Fibroblast of lung (primary cell): ENCODE measurements at regions not wholly inside any gene's neighbourhood (a gene's known extent, or its start where the extent isn't known, plus 50 kb on each side); places are given as distances from the start of the nearest gene placed in this dataset.

Source experiments
- DNase-seq, 2 donors: peaks; one replicate each; pipeline versions ENCODE4 v3.0.0 to v3.0.0-alpha.2; 2010; ENCODE audit warnings: low read depth in 2 of 2
- H2AFZ ChIP-seq: 2 replicates; pipeline ENCODE4 v1.5.1; 2012; ENCODE audit warnings: low read length, control low read depth, inconsistent platforms
- H3K27ac ChIP-seq: 2 replicates; pipeline ENCODE4 v1.5.1; 2011; ENCODE audit warnings: low read length, control low read depth; ENCODE audit not compliant: insufficient read depth
- H3K27me3 ChIP-seq: 2 replicates; pipeline ENCODE4 v1.5.1; 2011; ENCODE audit warnings: mild to moderate bottlenecking, low read length; ENCODE audit not compliant: control insufficient read depth, insufficient read depth
- H3K36me3 ChIP-seq: 2 replicates; pipeline ENCODE4 v1.5.1; 2011; ENCODE audit warnings: low read length; ENCODE audit not compliant: control insufficient read depth, insufficient read depth
- H3K4me1 ChIP-seq: 2 replicates; pipeline ENCODE4 v1.5.1; 2011; ENCODE audit warnings: low read length; ENCODE audit not compliant: control insufficient read depth, insufficient read depth; ENCODE audit errors: extremely low read depth
- H3K4me2 ChIP-seq: 2 replicates; pipeline ENCODE4 v1.5.1; 2011; ENCODE audit warnings: low read length, control low read depth; ENCODE audit not compliant: insufficient read depth; ENCODE audit errors: extremely low read depth
- H3K4me3 ChIP-seq, 4 experiments: fragments of 200-600 bp in 1 of 4; sonication (generic) in 1 of 4; replicated peaks in 1 of 4; 2 replicates each; pipeline ENCODE4 v1.5.1; 2011 to 2016; ENCODE audit warnings: low read length in 4 of 4, low read depth in 3 of 4, mild to moderate bottlenecking in 3 of 4, control low read depth in 2 of 4, inconsistent platforms in 1 of 4, mixed read lengths in 1 of 4; ENCODE audit not compliant: insufficient read depth in 1 of 4; ENCODE audit errors: control extremely low read depth in 1 of 4
- H3K79me2 ChIP-seq: 2 replicates; pipeline ENCODE4 v1.5.1; 2012; ENCODE audit warnings: mild to moderate bottlenecking, low read length, inconsistent platforms; ENCODE audit not compliant: control insufficient read depth, insufficient read depth
- H3K9ac ChIP-seq: 2 replicates; pipeline ENCODE4 v1.5.1; 2011; ENCODE audit warnings: mild to moderate bottlenecking, low read length, control low read depth; ENCODE audit not compliant: insufficient read depth
- H3K9me3 ChIP-seq: 2 replicates; pipeline ENCODE4 v1.5.1; 2012; ENCODE audit warnings: low read depth, low read length; ENCODE audit not compliant: control insufficient read depth, insufficient read depth
- H4K20me1 ChIP-seq: 2 replicates; pipeline ENCODE4 v1.5.1; 2011; ENCODE audit warnings: low read length; ENCODE audit not compliant: control insufficient read depth, insufficient read depth; ENCODE audit errors: extremely low read depth
- CTCF ChIP-seq, 2 donors: IDR thresholded peaks in 1 of 2; conservative IDR thresholded peaks in 1 of 2; 1 replicate in 1 of 2; 2 replicates in 1 of 2; pipeline ENCODE4 v1.5.1; 2011 to 2012; ENCODE audit warnings: low read length in 2 of 2, control low read depth in 1 of 2, inconsistent platforms in 1 of 2, low read depth in 1 of 2, mild to moderate bottlenecking in 1 of 2
- EZH2 ChIP-seq: IDR thresholded peaks from 2 replicates; pipeline ENCODE4 v1.5.1; 2012; ENCODE audit warnings: low read length, control low read depth, mild to moderate bottlenecking; ENCODE audit errors: missing control alignments

- Histone ChIP-seq H3K27me3 (no peaks in the 10 kb centered on the region), H3K79me2 (no peaks in the 10 kb centered on the region), H3K9ac (no peak overlapping the region), H4K20me1 (no peaks in the 10 kb centered on the region), H3K36me3 (no peaks in the 10 kb centered on the region), H3K4me3 (no peak overlapping the region), H3K9me3 (no peaks in the 10 kb centered on the region), H3K27ac (no peak overlapping the region), H2AFZ (no peak overlapping the region), H3K4me2 (no peak overlapping the region), H3K4me1 (no peaks in the 10 kb centered on the region)
- TF ChIP-seq CTCF (conservative IDR thresholded peaks at IDR 0.05 in 1 of 2, IDR thresholded peaks at IDR 0.05 in 1 of 2; ENCODE audit: low read depth in 1 of 2, low read length in 2 of 2): no peak
- TF ChIP-seq EZH2: no peak
- DNase-seq: no peak
These were observed 108.3 kb upstream of the ABCB5 start for GRCh38 chr7:20507157-20507556.

GRCh38 chr7:20508109-20508508 is 107.4 kb upstream of the ABCB5 start:
- no peak overlapping the region for H2AFZ ChIP-seq
- no peak overlapping the region for H3K4me2 ChIP-seq
- H3K4me1 ChIP-seq: no peaks in the 10 kb centered on the region
- no peak overlapping the region for H3K4me3 ChIP-seq
- no peak for DNase-seq
- H3K79me2 ChIP-seq: no peaks in the 10 kb centered on the region
- H4K20me1 ChIP-seq: no peaks in the 10 kb centered on the region
- H3K9ac ChIP-seq: no peak overlapping the region
- H3K36me3 ChIP-seq: no peaks in the 10 kb centered on the region
- TF ChIP-seq CTCF (conservative IDR thresholded peaks at IDR 0.05 in 1 of 2, IDR thresholded peaks at IDR 0.05 in 1 of 2; ENCODE audit: low read depth in 1 of 2, low read length in 2 of 2) (no peak), EZH2 (no peak)
- no peaks in the 10 kb centered on the region for H3K27me3 ChIP-seq
- no peaks in the 10 kb centered on the region for H3K9me3 ChIP-seq
- H3K27ac ChIP-seq: no peak overlapping the region

- TF ChIP-seq EZH2 (no peak), CTCF (conservative IDR thresholded peaks at IDR 0.05 in 1 of 2, IDR thresholded peaks at IDR 0.05 in 1 of 2; ENCODE audit: low read depth in 1 of 2, low read length in 2 of 2) (no peak)
- no peak overlapping the region for H3K4me3 ChIP-seq
- H3K9me3 ChIP-seq: no peaks in the 10 kb centered on the region
- no peak for DNase-seq
- H3K9ac ChIP-seq: no peak overlapping the region
- H3K36me3 ChIP-seq: no peaks in the 10 kb centered on the region
- no peaks in the 10 kb centered on the region for H3K4me1 ChIP-seq
- H4K20me1 ChIP-seq: no peaks in the 10 kb centered on the region
- no peaks in the 10 kb centered on the region for H3K27me3 ChIP-seq
- no peak overlapping the region for H2AFZ ChIP-seq
- H3K27ac ChIP-seq: no peak overlapping the region
- no peak overlapping the region for H3K4me2 ChIP-seq
- H3K79me2 ChIP-seq: no peaks in the 10 kb centered on the region
These were observed 105.4 kb upstream of the ABCB5 start for GRCh38 chr7:20509892-20510572.
